HFF-Myc (cell line): ENCODE measurements at regions not wholly inside any gene's neighbourhood (a gene's known extent, or its start where the extent isn't known, plus 50 kb on each side); places are given as distances from the start of the nearest gene placed in this dataset.
"Not testable (repeated sequence)": the region's sequence is repeated elsewhere in the genome, so short reads cannot be mapped to it uniquely, and the experiment has no call there.

Source experiments
- DNase-seq: peaks from one replicate; pipeline ENCODE4 v3.0.0-alpha.2; 2011; ENCODE audit warnings: low read depth; ENCODE audit errors: extremely low read depth
- H3K4me3 ChIP-seq: replicated peaks from 2 replicates; pipeline ENCODE4 v1.5.1; 2011; ENCODE audit warnings: low read depth, mild to moderate bottlenecking, control low read depth, low read length
- TF ChIP-seq, protein P1 (sequence below): IDR thresholded peaks from 2 replicates; pipeline ENCODE4 v1.5.1; 2012; ENCODE audit warnings: mild to moderate bottlenecking, low read depth, low read length, control low read depth; ENCODE audit errors: missing control alignments

- no peak overlapping the region for H3K4me3 ChIP-seq
- DNase-seq = no peak
- TF ChIP-seq, protein P1, sequence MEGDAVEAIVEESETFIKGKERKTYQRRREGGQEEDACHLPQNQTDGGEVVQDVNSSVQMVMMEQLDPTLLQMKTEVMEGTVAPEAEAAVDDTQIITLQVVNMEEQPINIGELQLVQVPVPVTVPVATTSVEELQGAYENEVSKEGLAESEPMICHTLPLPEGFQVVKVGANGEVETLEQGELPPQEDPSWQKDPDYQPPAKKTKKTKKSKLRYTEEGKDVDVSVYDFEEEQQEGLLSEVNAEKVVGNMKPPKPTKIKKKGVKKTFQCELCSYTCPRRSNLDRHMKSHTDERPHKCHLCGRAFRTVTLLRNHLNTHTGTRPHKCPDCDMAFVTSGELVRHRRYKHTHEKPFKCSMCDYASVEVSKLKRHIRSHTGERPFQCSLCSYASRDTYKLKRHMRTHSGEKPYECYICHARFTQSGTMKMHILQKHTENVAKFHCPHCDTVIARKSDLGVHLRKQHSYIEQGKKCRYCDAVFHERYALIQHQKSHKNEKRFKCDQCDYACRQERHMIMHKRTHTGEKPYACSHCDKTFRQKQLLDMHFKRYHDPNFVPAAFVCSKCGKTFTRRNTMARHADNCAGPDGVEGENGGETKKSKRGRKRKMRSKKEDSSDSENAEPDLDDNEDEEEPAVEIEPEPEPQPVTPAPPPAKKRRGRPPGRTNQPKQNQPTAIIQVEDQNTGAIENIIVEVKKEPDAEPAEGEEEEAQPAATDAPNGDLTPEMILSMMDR = no peak
Measured at GRCh38 chr7:10759120-10759519, 214.6 kb upstream of the PHF14 start.

GRCh38 chr7:10767771-10768170 is 205.9 kb upstream of the PHF14 start:
- no peak for DNase-seq
- no peak overlapping the region for H3K4me3 ChIP-seq
- TF ChIP-seq, protein P1 = no peak

- TF ChIP-seq, protein P1 = no peak
- DNase-seq = no peak
- no peak overlapping the region for H3K4me3 ChIP-seq
Measured at GRCh38 chr7:10770176-10770575, 203.5 kb upstream of the PHF14 start.

GRCh38 chr7:10773430-10773829 is 200.2 kb upstream of the PHF14 start:
- no peak for DNase-seq
- H3K4me3 ChIP-seq = no peak overlapping the region
- TF ChIP-seq, protein P1 = no peak

DNA sequence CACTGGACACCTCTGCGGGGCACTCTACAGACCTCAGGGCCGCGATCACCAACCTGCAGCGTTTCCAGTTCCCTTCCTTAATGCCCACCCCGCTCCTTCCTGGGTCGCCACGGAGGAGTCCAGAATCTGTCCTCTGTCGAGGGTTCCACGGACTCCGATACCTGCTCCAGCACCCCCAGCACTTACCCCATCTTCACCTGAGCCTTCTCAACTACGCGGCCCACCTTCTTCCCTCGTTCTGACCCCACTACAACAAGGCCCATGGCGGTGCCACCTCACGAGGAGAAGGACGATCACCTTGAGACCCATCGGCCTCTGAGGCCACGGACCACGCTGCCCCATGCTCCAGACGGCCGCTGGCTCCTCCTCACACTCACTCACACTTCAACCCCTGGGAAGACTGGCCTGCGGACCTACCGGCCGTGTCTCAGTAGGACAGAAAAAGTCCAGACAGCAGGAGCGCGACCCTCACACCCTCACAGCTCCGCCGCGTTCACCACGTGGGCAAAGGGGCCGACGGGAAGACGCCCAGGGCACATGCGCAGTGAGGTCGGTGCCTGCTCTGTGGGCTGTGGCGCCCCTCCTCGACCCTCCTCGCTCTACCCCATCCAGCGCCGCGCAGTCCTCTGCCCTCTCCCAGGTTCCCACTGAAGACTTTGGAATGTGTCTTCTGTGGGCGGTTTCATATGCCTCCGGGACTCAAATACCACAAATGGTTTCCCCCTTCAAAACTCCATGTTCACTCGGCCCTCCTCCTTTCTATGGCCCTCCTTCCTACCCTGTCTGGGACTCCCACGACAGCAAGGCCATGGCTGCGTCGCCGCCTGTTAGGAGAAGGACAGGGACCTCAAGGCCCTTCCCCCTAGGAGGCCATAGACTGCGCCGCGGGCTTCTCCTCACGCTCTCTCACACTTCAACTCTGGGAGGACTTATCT is 193.9 kb upstream of the PHF14 start:
- no peak overlapping the region for H3K4me3 ChIP-seq
- TF ChIP-seq, protein P1 = no peak
- no peak for DNase-seq

DNA sequence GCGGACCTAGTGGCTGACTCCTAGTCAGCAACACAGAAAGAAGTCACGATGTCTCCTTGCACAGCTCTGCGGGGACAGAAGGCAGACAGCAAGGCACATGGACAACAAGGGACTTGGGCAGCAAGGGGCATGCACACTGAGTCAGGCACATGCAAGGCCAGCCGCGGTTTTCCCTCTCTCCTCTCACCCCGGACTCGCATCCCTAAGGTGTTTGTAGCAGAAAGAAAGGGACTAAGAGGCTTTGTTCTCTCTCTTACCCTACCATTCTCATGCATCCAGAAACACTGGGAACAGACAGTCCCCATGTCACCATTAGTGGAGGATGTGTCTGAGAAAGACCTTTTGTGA is 193.3 kb upstream of the PHF14 start:
- TF ChIP-seq, protein P1 = no peak
- DNase-seq = no peak
- H3K4me3 ChIP-seq = no peak overlapping the region

DNA sequence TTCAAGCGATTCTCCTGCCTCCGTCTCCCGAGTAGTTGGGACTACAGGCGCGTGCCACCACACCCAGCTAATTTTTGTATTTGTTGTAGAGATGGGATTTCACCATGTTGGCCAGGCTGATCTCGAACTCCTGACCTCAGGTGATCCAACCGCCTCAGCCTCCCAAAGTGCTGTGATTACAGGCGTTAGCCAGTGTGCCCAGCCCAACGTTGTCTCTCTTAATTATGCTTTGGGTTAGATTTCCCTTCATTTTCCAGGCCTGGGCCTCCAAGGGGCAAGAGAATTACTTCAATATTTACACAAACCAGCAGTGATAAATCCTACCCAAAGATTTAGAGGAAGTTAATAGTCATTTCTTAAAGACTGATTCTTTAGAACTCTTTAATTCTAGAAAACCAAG is 186.7 kb upstream of the PHF14 start:
- H3K4me3 ChIP-seq, DNase-seq: not testable (repeated sequence)
